Hepatocyte (in vitro differentiated cells): ENCODE measurements at regions not wholly inside any gene's neighbourhood (a gene's known extent, or its start where the extent isn't known, plus 50 kb on each side); places are given as distances from the start of the nearest gene placed in this dataset.

Source experiments
- DNase-seq: peaks from one replicate; pipeline ENCODE4 v3.0.0-alpha.2; 2016; ENCODE audit warnings: low spot score
- H2AFZ ChIP-seq: fragments of 200-600 bp; sonication (generic); 2 replicates; pipeline ENCODE4 v1.6.0; 2016; ENCODE audit warnings: antibody characterized with exemption, mild to moderate bottlenecking
- H3K27ac ChIP-seq: fragments of 200-600 bp; sonication (generic); 2 replicates; pipeline ENCODE4 v1.5.1; 2016; ENCODE audit warnings: mild to moderate bottlenecking
- H3K27me3 ChIP-seq: fragments of 200-600 bp; sonication (generic); 2 replicates; pipeline ENCODE4 v1.6.1; 2016
- H3K36me3 ChIP-seq: fragments of 200-600 bp; sonication (generic); replicated peaks from 2 replicates; pipeline ENCODE4 v1.5.1; 2016; ENCODE audit warnings: low read depth; ENCODE audit not compliant: insufficient read depth
- H3K4me1 ChIP-seq: fragments of 200-600 bp; sonication (generic); 2 replicates; pipeline ENCODE4 v1.5.1; 2016; ENCODE audit warnings: mild to moderate bottlenecking, moderate library complexity; ENCODE audit not compliant: insufficient read depth
- H3K4me2 ChIP-seq: fragments of 200-600 bp; sonication (generic); 2 replicates; pipeline ENCODE4 v1.6.0; 2016
- H3K4me3 ChIP-seq: fragments of 200-600 bp; sonication (generic); 2 replicates; pipeline ENCODE4 v1.5.1; 2016; ENCODE audit warnings: mild to moderate bottlenecking
- H3K79me2 ChIP-seq: fragments of 200-600 bp; sonication (generic); 2 replicates; pipeline ENCODE4 v1.6.0; 2017; ENCODE audit warnings: mild to moderate bottlenecking
- H3K9me2 ChIP-seq: fragments of 200-600 bp; sonication (generic); replicated peaks from 2 replicates; pipeline ENCODE4 v1.6.0; 2017; ENCODE audit warnings: mild to moderate bottlenecking; ENCODE audit not compliant: insufficient read depth
- H3K9me3 ChIP-seq: fragments of 200-600 bp; sonication (generic); 2 replicates; pipeline ENCODE4 v1.5.1; 2016; ENCODE audit warnings: low read depth, mild to moderate bottlenecking
- H4K20me1 ChIP-seq: fragments of 200-600 bp; sonication (generic); 2 replicates; pipeline ENCODE4 v1.6.0; 2016; ENCODE audit warnings: mild to moderate bottlenecking; ENCODE audit not compliant: insufficient read depth, poor library complexity, severe bottlenecking
- CTCF ChIP-seq: fragments of 200-600 bp; sonication (generic); IDR thresholded peaks from 2 replicates; pipeline ENCODE4 v1.5.1; 2016; ENCODE audit warnings: antibody characterized with exemption, mild to moderate bottlenecking; ENCODE audit not compliant: poor library complexity
- EZH2 ChIP-seq: fragments of 200-600 bp; sonication (generic); IDR thresholded peaks from 2 replicates; pipeline ENCODE4 v1.6.1; 2016; ENCODE audit warnings: antibody characterized with exemption, mild to moderate bottlenecking, borderline replicate concordance
- EZH2phosphoT487 ChIP-seq: fragments of 200-600 bp; sonication (generic); IDR thresholded peaks from one replicate; pipeline ENCODE4 v1.6.1; 2018; ENCODE audit warnings: antibody characterized with exemption, mild to moderate bottlenecking, low read depth, moderate library complexity; ENCODE audit not compliant: unreplicated experiment, severe bottlenecking
- WGBS: methylation state at CpG from one replicate; pipeline ENCODE4 v1.1.6; 2016; ENCODE audit warnings: low lambda C conversion rate; ENCODE audit errors: missing lambda C conversion rate; 5-methylcytosine and 5-hydroxymethylcytosine counted together

- H3K9me2 ChIP-seq, result no peaks in the 10 kb centered on the region
- H4K20me1 ChIP-seq, result no peaks in the 10 kb centered on the region
- H3K4me2 ChIP-seq, result no peak overlapping the region
- no peak for TF ChIP-seq CTCF
- no peak for TF ChIP-seq EZH2phosphoT487
- TF ChIP-seq EZH2, result no peak
- no peaks in the 10 kb centered on the region for H3K79me2 ChIP-seq
- H3K36me3 ChIP-seq, result no peaks in the 10 kb centered on the region
- WGBS, result 91% methylated on average over 16 of the region's 16 CpGs
- H3K27ac ChIP-seq, result no peak overlapping the region
- H3K27me3 ChIP-seq, result no peaks in the 10 kb centered on the region
- H3K9me3 ChIP-seq, result no peaks in the 10 kb centered on the region
- no peak overlapping the region for H2AFZ ChIP-seq
- H3K4me1 ChIP-seq, result no peaks in the 10 kb centered on the region
- H3K4me3 ChIP-seq, result no peak overlapping the region
- no peak for DNase-seq
Observed at GRCh38 chr22:44404341-44405020, 91.7 kb upstream of the SHISAL1 start.

GRCh38 chr22:44403602-44404329, 91.0 kb upstream of the SHISAL1 start:
- no peaks in the 10 kb centered on the region for H3K79me2 ChIP-seq
- no peak overlapping the region for H2AFZ ChIP-seq
- TF ChIP-seq CTCF (no peak), EZH2 (no peak), EZH2phosphoT487 (no peak)
- H3K27ac ChIP-seq, result no peak overlapping the region
- no peaks in the 10 kb centered on the region for H3K9me2 ChIP-seq
- H3K27me3 ChIP-seq, result no peaks in the 10 kb centered on the region
- no peaks in the 10 kb centered on the region for H3K36me3 ChIP-seq
- H4K20me1 ChIP-seq, result no peaks in the 10 kb centered on the region
- no peaks in the 10 kb centered on the region for H3K4me1 ChIP-seq
- H3K9me3 ChIP-seq, result no peaks in the 10 kb centered on the region
- DNase-seq, result no peak
- no peak overlapping the region for H3K4me2 ChIP-seq
- WGBS, result 89% methylated on average over 10 of the region's 10 CpGs
- H3K4me3 ChIP-seq, result no peak overlapping the region

- H3K9me3 ChIP-seq, result no peaks in the 10 kb centered on the region
- no peak overlapping the region for H3K27ac ChIP-seq
- no peaks in the 10 kb centered on the region for H3K27me3 ChIP-seq
- H2AFZ ChIP-seq, result no peak overlapping the region
- no peak for TF ChIP-seq EZH2phosphoT487
- TF ChIP-seq CTCF, result no peak
- TF ChIP-seq EZH2, result no peak
- no peaks in the 10 kb centered on the region for H3K9me2 ChIP-seq
- H3K36me3 ChIP-seq, result no peaks in the 10 kb centered on the region
- WGBS, result 96% methylated on average over 5 of the region's 5 CpGs
- no peaks in the 10 kb centered on the region for H3K79me2 ChIP-seq
- H4K20me1 ChIP-seq, result no peaks in the 10 kb centered on the region
- H3K4me2 ChIP-seq, result no peak overlapping the region
- H3K4me1 ChIP-seq, result no peaks in the 10 kb centered on the region
- no peak for DNase-seq
- no peak overlapping the region for H3K4me3 ChIP-seq
Observed at GRCh38 chr22:44403166-44403565, 90.4 kb upstream of the SHISAL1 start.
